BE2C (cell line): ENCODE measurements at regions not wholly inside any gene's neighbourhood (a gene's known extent, or its start where the extent isn't known, plus 50 kb on each side); places are given as distances from the start of the nearest gene placed in this dataset.

Source experiments
- DNase-seq: peaks from one replicate; pipeline ENCODE4 v3.0.0-alpha.2; 2020
- H3K27me3 ChIP-seq: fragments of 250-450 bp; sonication (Bioruptor Pico); 2 replicates; pipeline ENCODE4 v1.5.1; 2020; ENCODE audit warnings: mild to moderate bottlenecking
- H3K36me3 ChIP-seq: fragments of 250-450 bp; sonication (Bioruptor Pico); 2 replicates; pipeline ENCODE4 v1.5.1; 2020; ENCODE audit warnings: mild to moderate bottlenecking
- H3K4me1 ChIP-seq: fragments of 250-450 bp; sonication (Bioruptor Pico); 2 replicates; pipeline ENCODE4 v1.5.1; 2020
- H3K4me3 ChIP-seq: 2 replicates; pipeline ENCODE4 v1.5.1; 2011; ENCODE audit warnings: low read depth, low read length
- H3K9me3 ChIP-seq: fragments of 250-450 bp; sonication (Bioruptor Pico); 2 replicates; pipeline ENCODE4 v1.5.1; 2020
- CTCF ChIP-seq: IDR thresholded peaks from 2 replicates; pipeline ENCODE4 v1.5.1; 2012; ENCODE audit warnings: mild to moderate bottlenecking, low read depth, low read length

GRCh38 chr18:11320986-11321385, 171.6 kb upstream of the PIEZO2 start:
- Histone ChIP-seq H3K27me3 (no peaks in the 10 kb centered on the region), H3K4me3 (no peak overlapping the region), H3K36me3 (no peaks in the 10 kb centered on the region), H3K4me1 (no peaks in the 10 kb centered on the region), H3K9me3 (no peaks in the 10 kb centered on the region)
- no peak for TF ChIP-seq CTCF
- DNase-seq = no peak

GRCh38 chr18:11316546-11316945, 167.2 kb upstream of the PIEZO2 start:
- Histone ChIP-seq H3K4me1 (no peaks in the 10 kb centered on the region), H3K4me3 (no peak overlapping the region), H3K9me3 (no peaks in the 10 kb centered on the region), H3K36me3 (no peaks in the 10 kb centered on the region), H3K27me3 (no peaks in the 10 kb centered on the region)
- no peak for DNase-seq
- no peak for TF ChIP-seq CTCF

- DNase-seq = peak; percentile 63
- TF ChIP-seq CTCF = peak; percentile 73
- no peaks in the 10 kb centered on the region for H3K9me3 ChIP-seq
- no peaks in the 10 kb centered on the region for H3K27me3 ChIP-seq
- no peak overlapping the region for H3K4me3 ChIP-seq
- no peaks in the 10 kb centered on the region for H3K4me1 ChIP-seq
- H3K36me3 ChIP-seq = no peaks in the 10 kb centered on the region
Measured at GRCh38 chr18:11310476-11311086, 161.2 kb upstream of the PIEZO2 start.

GRCh38 chr18:11309172-11309571, 159.8 kb upstream of the PIEZO2 start:
- Histone ChIP-seq H3K4me1 (no peaks in the 10 kb centered on the region), H3K36me3 (no peaks in the 10 kb centered on the region), H3K27me3 (no peaks in the 10 kb centered on the region), H3K4me3 (no peak overlapping the region), H3K9me3 (no peaks in the 10 kb centered on the region)
- TF ChIP-seq CTCF = peak; percentile 57
- DNase-seq = peak; percentile 50

GRCh38 chr18:11308499-11308898, 159.1 kb upstream of the PIEZO2 start:
- H3K9me3 ChIP-seq = no peaks in the 10 kb centered on the region
- no peaks in the 10 kb centered on the region for H3K36me3 ChIP-seq
- H3K4me1 ChIP-seq = no peaks in the 10 kb centered on the region
- no peaks in the 10 kb centered on the region for H3K27me3 ChIP-seq
- TF ChIP-seq CTCF = no peak
- no peak overlapping the region for H3K4me3 ChIP-seq
- DNase-seq = no peak

GRCh38 chr18:11307716-11308115, 158.3 kb upstream of the PIEZO2 start:
- H3K4me1 ChIP-seq = no peaks in the 10 kb centered on the region
- H3K36me3 ChIP-seq = no peaks in the 10 kb centered on the region
- H3K9me3 ChIP-seq = no peaks in the 10 kb centered on the region
- H3K27me3 ChIP-seq = no peaks in the 10 kb centered on the region
- TF ChIP-seq CTCF = no peak
- no peak overlapping the region for H3K4me3 ChIP-seq
- DNase-seq = no peak
